H9 (cell line): ENCODE measurements at regions not wholly inside any gene's neighbourhood (a gene's known extent, or its start where the extent isn't known, plus 50 kb on each side); places are given as distances from the start of the nearest gene placed in this dataset.
"Not testable (repeated sequence)": the region's sequence is repeated elsewhere in the genome, so short reads cannot be mapped to it uniquely, and the experiment has no call there.

Source experiments
- DNase-seq: peaks from one replicate; pipeline ENCODE4 v3.0.0-alpha.2; 2017
- H2AFZ ChIP-seq: one replicate; pipeline ENCODE4 v1.6.1; 2013; ENCODE audit warnings: mild to moderate bottlenecking, low read length, control low read depth, moderate library complexity
- H2AK5ac ChIP-seq: 2 replicates; pipeline ENCODE4 v1.6.1; 2013; ENCODE audit warnings: low read length, control low read depth, mixed read lengths; ENCODE audit not compliant: insufficient read length
- H2BK120ac ChIP-seq: one replicate; pipeline ENCODE4 v1.6.1; 2013; ENCODE audit warnings: low read depth, mild to moderate bottlenecking, low read length, control low read depth, inconsistent platforms; ENCODE audit not compliant: poor library complexity, severe bottlenecking
- H2BK12ac ChIP-seq: 2 replicates; pipeline ENCODE4 v1.6.1; 2013; ENCODE audit warnings: low read length, control low read depth, mixed read lengths, low read depth; ENCODE audit not compliant: insufficient read length
- H2BK15ac ChIP-seq: 2 replicates; pipeline ENCODE4 v1.6.1; 2013; ENCODE audit warnings: low read depth, low read length, control low read depth
- H2BK20ac ChIP-seq: one replicate; pipeline ENCODE4 v1.6.1; 2013; ENCODE audit warnings: low read depth, mild to moderate bottlenecking, low read length, control low read depth, inconsistent platforms; ENCODE audit not compliant: poor library complexity, severe bottlenecking
- H2BK5ac ChIP-seq: 2 replicates; pipeline ENCODE4 v1.6.1; 2013; ENCODE audit warnings: low read length, control low read depth, mixed read lengths; ENCODE audit not compliant: insufficient read length
- H3K14ac ChIP-seq: 2 replicates; pipeline ENCODE4 v1.6.1; 2013; ENCODE audit warnings: low read length, control low read depth; ENCODE audit not compliant: insufficient read depth
- H3K18ac ChIP-seq: 2 replicates; pipeline ENCODE4 v1.6.1; 2013; ENCODE audit warnings: low read depth, mild to moderate bottlenecking, mixed read lengths, low read length, control low read depth; ENCODE audit not compliant: insufficient read length
- H3K23ac ChIP-seq: 2 replicates; pipeline ENCODE4 v1.6.1; 2013; ENCODE audit warnings: low read length, control low read depth, mixed read lengths, low read depth; ENCODE audit not compliant: insufficient read length
- H3K23me2 ChIP-seq: 2 replicates; pipeline ENCODE4 v1.6.1; 2013; ENCODE audit warnings: low read depth, mild to moderate bottlenecking, mixed read lengths, low read length, control low read depth; ENCODE audit not compliant: insufficient read length, poor library complexity, severe bottlenecking
- H3K27ac ChIP-seq: 2 replicates; pipeline ENCODE4 v1.5.1; 2013; ENCODE audit warnings: low read length, control low read depth, mixed read lengths, low read depth; ENCODE audit not compliant: insufficient read length
- H3K27me3 ChIP-seq: 2 replicates; pipeline ENCODE4 v1.6.1; 2013; ENCODE audit warnings: low read length, control low read depth, inconsistent platforms; ENCODE audit not compliant: insufficient read depth
- H3K4ac ChIP-seq: 2 replicates; pipeline ENCODE4 v1.6.1; 2013; ENCODE audit warnings: low read depth, mild to moderate bottlenecking, control low read depth, inconsistent platforms, low read length, moderate library complexity
- H3K4me1 ChIP-seq: 2 replicates; pipeline ENCODE4 v1.6.1; 2013; ENCODE audit warnings: low read length, control low read depth, inconsistent platforms; ENCODE audit not compliant: insufficient read depth
- H3K4me2 ChIP-seq: 2 replicates; pipeline ENCODE4 v1.6.1; 2013; ENCODE audit warnings: low read length, control low read depth, mixed read lengths; ENCODE audit not compliant: insufficient read length, insufficient read depth
- H3K56ac ChIP-seq: 2 replicates; pipeline ENCODE4 v1.6.1; 2013; ENCODE audit warnings: low read depth, mild to moderate bottlenecking, mixed read lengths, low read length, control low read depth; ENCODE audit not compliant: insufficient read length
- H3K79me1 ChIP-seq: 2 replicates; pipeline ENCODE4 v1.6.1; 2013; ENCODE audit warnings: low read depth, mild to moderate bottlenecking, moderate library complexity, low read length, control low read depth, inconsistent platforms; ENCODE audit not compliant: insufficient read depth, poor library complexity, severe bottlenecking
- H3K79me2 ChIP-seq: 2 replicates; pipeline ENCODE4 v1.6.1; 2013; ENCODE audit warnings: low read length, control low read depth, inconsistent platforms; ENCODE audit not compliant: insufficient read depth
- H3K9ac ChIP-seq: 2 replicates; pipeline ENCODE4 v1.6.1; 2013; ENCODE audit warnings: low read length, control low read depth, mixed read lengths; ENCODE audit not compliant: insufficient read length; ENCODE audit errors: extremely low read depth
- H3K9me3 ChIP-seq: one replicate; pipeline ENCODE4 v1.6.1; 2013; ENCODE audit warnings: low read depth, low read length, inconsistent platforms; ENCODE audit not compliant: control insufficient read depth
- H3T11ph ChIP-seq: one replicate; pipeline ENCODE4 v1.6.1; 2013; ENCODE audit warnings: mild to moderate bottlenecking, low read length, control low read depth, inconsistent platforms
- H4K20me1 ChIP-seq: one replicate; pipeline ENCODE4 v1.6.1; 2013; ENCODE audit not compliant: control insufficient read depth, insufficient read length, insufficient read depth
- H4K5ac ChIP-seq: 2 replicates; pipeline ENCODE4 v1.6.1; 2013; ENCODE audit warnings: low read depth, mild to moderate bottlenecking, mixed read lengths, low read length, control low read depth; ENCODE audit not compliant: insufficient read length
- H4K8ac ChIP-seq: replicated peaks from 2 replicates; pipeline ENCODE4 v1.6.1; 2013; ENCODE audit warnings: low read length, control low read depth, mixed read lengths, low read depth; ENCODE audit not compliant: insufficient read length
- H4K91ac ChIP-seq: 2 replicates; pipeline ENCODE4 v1.6.1; 2013; ENCODE audit warnings: low read depth, mild to moderate bottlenecking, moderate library complexity, mixed read lengths, low read length, control low read depth; ENCODE audit not compliant: insufficient read length
- H3K27ac Mint-ChIP-seq, 3 experiments: 2 replicates in 2 of 3; 3 replicates in 1 of 3; pipeline ENCODE4 v1.8.0; 2020 to 2021; ENCODE audit warnings: mixed read lengths in 3 of 3, mild to moderate bottlenecking in 1 of 3, moderate library complexity in 1 of 3
- H3K27me3 Mint-ChIP-seq: 2 replicates; pipeline ENCODE4 v1.8.0; 2021; ENCODE audit warnings: low read depth, mild to moderate bottlenecking, moderate library complexity, mixed read lengths
- H3K36me3 Mint-ChIP-seq, 3 experiments: 2 replicates in 2 of 3; 3 replicates in 1 of 3; pipeline ENCODE4 v1.8.0; 2020 to 2021; ENCODE audit warnings: low read depth in 3 of 3, mixed read lengths in 3 of 3; ENCODE audit not compliant: insufficient read depth in 1 of 3
- H3K4me1 Mint-ChIP-seq, 2 experiments: 2 replicates each; pipeline ENCODE4 v1.8.0; 2020; ENCODE audit warnings: mixed read lengths in 2 of 2
- H3K4me3 Mint-ChIP-seq, 2 experiments: 2 replicates in 1 of 2; 3 replicates in 1 of 2; pipeline ENCODE4 v1.8.0; 2020 to 2021; ENCODE audit warnings: mild to moderate bottlenecking in 2 of 2, mixed read lengths in 2 of 2, moderate library complexity in 1 of 2
- H3K9me3 Mint-ChIP-seq, 2 experiments: 2 replicates in 1 of 2; 3 replicates in 1 of 2; pipeline ENCODE4 v1.8.0; 2020; ENCODE audit warnings: mild to moderate bottlenecking in 2 of 2, mixed read lengths in 2 of 2, moderate library complexity in 1 of 2
- WGBS: extraction: QIAGEN DNeasy Blood & Tissue Kit; methylation state at CpG from one replicate; pipeline ENCODE4 v1.1.7; 2013; ENCODE audit warnings: missing lambda C conversion rate, low lambda C conversion rate, mixed read lengths; ENCODE audit not compliant: insufficient read length; ENCODE audit errors: extremely low coverage; 5-methylcytosine and 5-hydroxymethylcytosine counted together
- TF ChIP-seq, protein P1 (sequence below): fragments of 200-600 bp; sonication (generic); conservative IDR thresholded peaks from 3 replicates; pipeline ENCODE4 v1.8.0; 2021; ENCODE audit warnings: antibody characterized with exemption, mild to moderate bottlenecking

DNA sequence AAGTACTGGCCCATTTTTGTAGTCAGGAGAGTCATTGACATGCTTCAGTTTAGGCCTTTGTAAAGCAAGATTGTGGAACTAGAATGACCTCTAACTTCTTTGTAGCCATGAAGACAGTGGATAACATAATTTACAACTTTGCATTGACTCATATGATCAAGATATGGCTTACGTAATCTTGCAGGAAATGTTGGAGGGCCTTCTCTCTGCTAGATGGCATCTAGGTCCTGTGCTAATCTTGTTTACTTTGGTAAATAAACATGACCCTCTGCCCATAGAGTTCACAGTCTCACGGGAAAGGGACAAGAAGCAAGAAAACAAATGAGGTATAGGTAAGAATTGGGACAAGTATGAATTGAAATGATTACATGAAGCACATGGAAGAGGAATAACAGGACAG lies 355.2 kb upstream of the ARID1B start:
- Histone ChIP-seq H2BK5ac (no peak overlapping the region), H3K23me2 (no peaks in the 10 kb centered on the region), H4K8ac (no peak overlapping the region), H3K79me2 (no peaks in the 10 kb centered on the region), H3K27me3 (no peaks in the 10 kb centered on the region), H3T11ph (no peak overlapping the region), H3K79me1 (no peaks in the 10 kb centered on the region), H2BK12ac (no peak overlapping the region), H3K4me1 (no peaks in the 10 kb centered on the region), H3K56ac (no peak overlapping the region), H3K23ac (no peak overlapping the region), H3K27ac (no peak overlapping the region), H2BK20ac (no peak overlapping the region), H4K91ac (no peak overlapping the region), H2AK5ac (no peak overlapping the region), H3K9ac (no peak overlapping the region), H3K18ac (no peak overlapping the region), H3K14ac (no peak overlapping the region), H4K5ac (no peak overlapping the region), H2BK120ac (no peak overlapping the region), H3K9me3 (no peaks in the 10 kb centered on the region), H2AFZ (no peak overlapping the region), H3K4me2 (no peak overlapping the region), H3K4ac (no peak overlapping the region), H4K20me1 (no peaks in the 10 kb centered on the region), H2BK15ac (no peak overlapping the region)
- no CpG with 5 or more reads among the region's 2 CpGs for WGBS
- Mint-ChIP-seq H3K9me3 (peaks cover 16 to 25% of the 10 kb centered on the region in 2 experiments), H3K4me3 (no peak overlapping the region; a peak in 1 of 5 replicates), H3K36me3 (peaks cover 11 to 17% (median 14%) of the 10 kb centered on the region in 3 experiments), H3K4me1 (no peaks in the 10 kb centered on the region), H3K27me3 (peaks cover 2% of the 10 kb centered on the region), H3K27ac (no peak overlapping the region; a peak in 1 of 7 replicates)
- TF ChIP-seq, protein P1, sequence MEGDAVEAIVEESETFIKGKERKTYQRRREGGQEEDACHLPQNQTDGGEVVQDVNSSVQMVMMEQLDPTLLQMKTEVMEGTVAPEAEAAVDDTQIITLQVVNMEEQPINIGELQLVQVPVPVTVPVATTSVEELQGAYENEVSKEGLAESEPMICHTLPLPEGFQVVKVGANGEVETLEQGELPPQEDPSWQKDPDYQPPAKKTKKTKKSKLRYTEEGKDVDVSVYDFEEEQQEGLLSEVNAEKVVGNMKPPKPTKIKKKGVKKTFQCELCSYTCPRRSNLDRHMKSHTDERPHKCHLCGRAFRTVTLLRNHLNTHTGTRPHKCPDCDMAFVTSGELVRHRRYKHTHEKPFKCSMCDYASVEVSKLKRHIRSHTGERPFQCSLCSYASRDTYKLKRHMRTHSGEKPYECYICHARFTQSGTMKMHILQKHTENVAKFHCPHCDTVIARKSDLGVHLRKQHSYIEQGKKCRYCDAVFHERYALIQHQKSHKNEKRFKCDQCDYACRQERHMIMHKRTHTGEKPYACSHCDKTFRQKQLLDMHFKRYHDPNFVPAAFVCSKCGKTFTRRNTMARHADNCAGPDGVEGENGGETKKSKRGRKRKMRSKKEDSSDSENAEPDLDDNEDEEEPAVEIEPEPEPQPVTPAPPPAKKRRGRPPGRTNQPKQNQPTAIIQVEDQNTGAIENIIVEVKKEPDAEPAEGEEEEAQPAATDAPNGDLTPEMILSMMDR = no peak
- DNase-seq = no peak

DNA sequence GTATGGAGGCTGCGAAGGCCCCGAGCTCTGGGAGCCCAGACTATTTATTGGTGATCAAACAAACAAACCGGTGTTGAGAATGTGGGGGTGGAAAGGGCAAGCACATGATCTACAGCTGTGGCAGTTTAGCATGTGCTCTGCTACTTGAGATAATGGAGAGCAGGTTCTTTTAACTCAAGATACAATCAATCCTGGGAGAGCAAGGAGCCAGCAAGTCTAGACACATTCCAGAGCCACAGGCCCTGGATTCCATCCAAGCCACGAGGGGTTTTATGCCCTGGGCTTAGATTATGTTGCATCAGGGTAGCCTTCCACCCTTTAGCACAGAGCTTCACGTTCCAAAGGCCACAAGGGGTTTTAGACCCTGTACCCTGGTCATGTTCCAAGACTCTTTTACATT lies 355.9 kb upstream of the ARID1B start:
- not testable (repeated sequence) for H4K20me1 ChIP-seq, H2BK20ac ChIP-seq, H3K4me1 Mint-ChIP-seq, H3K9me3 ChIP-seq, H4K5ac ChIP-seq, H3K18ac ChIP-seq, H2AK5ac ChIP-seq, H3K27ac Mint-ChIP-seq, H2BK12ac ChIP-seq, H3K4ac ChIP-seq, H3K27me3 ChIP-seq, H3K79me1 ChIP-seq, H2BK120ac ChIP-seq, H3K4me1 ChIP-seq, H2AFZ ChIP-seq, H3K23ac ChIP-seq, H3K56ac ChIP-seq, H3K27me3 Mint-ChIP-seq, DNase-seq, H3K27ac ChIP-seq, H3K9ac ChIP-seq, H3K4me3 Mint-ChIP-seq, H2BK15ac ChIP-seq, H3K14ac ChIP-seq, H4K8ac ChIP-seq, H4K91ac ChIP-seq, H3T11ph ChIP-seq, H2BK5ac ChIP-seq, H3K4me2 ChIP-seq, H3K23me2 ChIP-seq, H3K79me2 ChIP-seq
- Mint-ChIP-seq H3K9me3 (peaks cover 16 to 25% of the 10 kb centered on the region in 2 experiments), H3K36me3 (peaks cover 11 to 17% (median 14%) of the 10 kb centered on the region in 3 experiments)
- no CpG with 5 or more reads among the region's 5 CpGs for WGBS
